SK-N-DZ (cell line): ENCODE measurements at regions not wholly inside any gene's neighbourhood (a gene's known extent, or its start where the extent isn't known, plus 50 kb on each side); places are given as distances from the start of the nearest gene placed in this dataset.

Experiments used
- DNase-seq: peaks from one replicate; pipeline ENCODE4 v3.0.0-alpha.2; 2015; ENCODE audit warnings: low spot score

- no peak for DNase-seq
Measured at GRCh38 chr3:68306571-68306970, 625.8 kb downstream of the TAFA4 start.

GRCh38 chr3:68295457-68295856, 636.9 kb downstream of the TAFA4 start:
- no peak for DNase-seq

- DNase-seq: no peak
Measured at GRCh38 chr3:68290333-68290732, 635.9 kb upstream of the SUCLG2 start.

- no peak for DNase-seq
Measured at GRCh38 chr3:68288085-68288484, 633.7 kb upstream of the SUCLG2 start.

GRCh38 chr3:68287101-68287500, 632.7 kb upstream of the SUCLG2 start:
- no peak for DNase-seq

- DNase-seq: no peak
Measured at GRCh38 chr3:68274286-68274685, 619.9 kb upstream of the SUCLG2 start.

- no peak for DNase-seq
Measured at GRCh38 chr3:68271145-68271544, 616.7 kb upstream of the SUCLG2 start.

GRCh38 chr3:68256635-68257223, 602.3 kb upstream of the SUCLG2 start:
- DNase-seq: peak; percentile 2

- no peak for DNase-seq
Measured at GRCh38 chr3:68249265-68249664, 594.9 kb upstream of the SUCLG2 start.

GRCh38 chr3:68242606-68243005, 588.2 kb upstream of the SUCLG2 start:
- DNase-seq: no peak

GRCh38 chr3:68239542-68239941, 585.1 kb upstream of the SUCLG2 start:
- DNase-seq: no peak

GRCh38 chr3:68234076-68234780, 579.8 kb upstream of the SUCLG2 start:
- DNase-seq: no peak

- DNase-seq: no peak
Measured at GRCh38 chr3:68228856-68229255, 574.4 kb upstream of the SUCLG2 start.

- DNase-seq: no peak
Measured at GRCh38 chr3:68220832-68221231, 566.4 kb upstream of the SUCLG2 start.

GRCh38 chr3:68211637-68212036, 557.2 kb upstream of the SUCLG2 start:
- no peak for DNase-seq

- DNase-seq: no peak
Measured at GRCh38 chr3:68210635-68211034, 556.2 kb upstream of the SUCLG2 start.

GRCh38 chr3:68207327-68207726, 552.9 kb upstream of the SUCLG2 start:
- DNase-seq: no peak

GRCh38 chr3:68206524-68207117, 552.2 kb upstream of the SUCLG2 start:
- DNase-seq: no peak

GRCh38 chr3:68186733-68187132, 532.3 kb upstream of the SUCLG2 start:
- no peak for DNase-seq

GRCh38 chr3:68176600-68176999, 522.2 kb upstream of the SUCLG2 start:
- no peak for DNase-seq

- no peak for DNase-seq
Measured at GRCh38 chr3:68173012-68173634, 518.7 kb upstream of the SUCLG2 start.

- no peak for DNase-seq
Measured at GRCh38 chr3:68172039-68172438, 517.6 kb upstream of the SUCLG2 start.

- no peak for DNase-seq
Measured at GRCh38 chr3:68163968-68164367, 509.6 kb upstream of the SUCLG2 start.
